Stromal cell of bone marrow (primary cell): ENCODE measurements at regions not wholly inside any gene's neighbourhood (a gene's known extent, or its start where the extent isn't known, plus 50 kb on each side); places are given as distances from the start of the nearest gene placed in this dataset.
A peak's percentile ranks its signal among the peaks of the same experiment; 100 is the strongest.

ENCODE experiments used
- DNase-seq: peaks from one replicate; pipeline ENCODE4 v3.0.0-alpha.2; 2012; ENCODE audit warnings: low read depth

- no peak for DNase-seq
These were observed 318.6 kb downstream of the PMP22 start for GRCh38 chr17:14946481-14946880.

DNA sequence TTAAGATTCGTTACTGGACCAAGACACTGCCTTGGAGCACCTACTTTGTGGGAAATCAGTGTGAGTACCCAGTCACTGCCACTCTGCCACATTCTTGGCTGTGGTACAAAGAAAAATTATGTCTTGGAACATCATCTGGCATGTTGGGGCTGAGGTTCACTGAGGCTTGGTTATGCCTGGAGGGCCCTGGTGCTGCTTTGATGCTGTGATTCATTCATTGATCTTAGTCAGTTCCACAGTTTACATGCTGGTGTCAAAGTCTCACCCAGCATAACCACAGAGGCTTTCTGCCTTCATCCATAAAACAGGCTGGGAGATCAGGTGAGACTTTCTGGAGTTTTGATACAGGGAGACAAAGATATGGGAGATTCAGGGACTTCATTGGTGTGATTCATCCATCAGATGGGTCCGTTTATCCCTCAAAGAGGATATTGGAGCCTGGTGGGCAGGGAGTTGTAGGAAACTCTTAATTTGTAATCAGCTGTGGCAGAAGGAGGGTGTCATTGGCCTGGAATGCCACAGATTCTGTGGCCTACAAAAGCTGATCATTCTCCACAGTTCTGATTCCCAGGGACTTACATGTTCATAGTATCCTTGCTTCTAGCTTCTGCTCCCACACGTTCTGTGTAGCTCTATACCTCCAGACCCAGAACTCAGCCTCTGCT lies 322.5 kb downstream of the PMP22 start:
- no peak for DNase-seq

DNA sequence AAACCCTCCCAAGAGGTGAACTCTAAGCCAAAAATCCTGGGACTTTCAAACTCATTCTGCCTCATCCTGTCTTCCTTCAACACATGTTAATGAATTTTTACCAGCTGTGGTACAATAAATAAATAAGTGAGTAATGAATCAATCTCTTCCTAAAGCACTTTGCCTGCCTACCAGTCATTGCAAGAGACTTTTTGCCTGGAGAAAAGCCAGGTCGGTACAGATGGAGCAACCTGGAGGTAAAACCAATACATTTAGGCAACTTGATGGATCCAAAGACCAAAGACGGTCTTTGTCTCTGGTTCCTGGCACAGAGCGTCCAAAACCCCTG lies 324.2 kb downstream of the PMP22 start:
- DNase-seq, result no peak

DNA sequence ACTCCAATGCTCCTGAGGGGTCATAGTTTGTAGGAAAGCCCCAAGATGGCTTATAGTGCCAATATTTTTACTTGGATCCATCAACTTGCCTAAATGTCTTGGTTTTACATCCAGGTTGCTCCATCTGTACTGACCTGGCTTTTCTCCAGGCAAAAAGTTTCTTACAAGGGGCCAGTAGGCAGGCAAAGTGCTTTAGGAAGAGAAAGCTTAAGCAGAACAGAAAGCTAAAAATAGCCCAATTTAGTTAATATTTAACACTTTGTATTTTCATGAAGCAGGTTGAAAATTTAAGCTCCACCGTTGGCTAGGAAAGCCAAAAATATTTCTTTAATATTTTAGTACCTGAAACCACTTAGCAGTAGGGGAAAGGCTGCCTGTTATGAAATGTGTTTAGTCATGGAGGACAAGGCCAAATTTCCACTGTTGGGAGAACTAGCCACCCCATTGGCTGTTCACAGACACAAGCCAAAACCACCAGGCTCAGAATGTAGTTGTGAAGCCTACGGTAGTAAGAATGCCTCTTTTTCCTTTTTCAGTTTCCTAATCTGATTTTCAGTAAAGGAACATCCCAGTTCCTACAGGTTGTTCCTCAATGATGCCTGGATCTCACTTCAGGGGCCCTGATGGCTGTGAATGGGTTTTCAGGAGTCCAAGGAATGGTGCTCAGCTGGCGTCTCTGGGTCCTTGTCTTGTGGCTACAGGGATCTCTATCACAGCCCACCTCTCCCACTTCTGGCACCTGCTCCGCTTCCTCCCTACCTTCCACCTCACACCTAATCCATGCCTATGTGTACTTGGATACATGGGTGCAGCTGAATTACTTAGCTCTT lies 324.8 kb downstream of the PMP22 start:
- peak; percentile 68 for DNase-seq

DNA sequence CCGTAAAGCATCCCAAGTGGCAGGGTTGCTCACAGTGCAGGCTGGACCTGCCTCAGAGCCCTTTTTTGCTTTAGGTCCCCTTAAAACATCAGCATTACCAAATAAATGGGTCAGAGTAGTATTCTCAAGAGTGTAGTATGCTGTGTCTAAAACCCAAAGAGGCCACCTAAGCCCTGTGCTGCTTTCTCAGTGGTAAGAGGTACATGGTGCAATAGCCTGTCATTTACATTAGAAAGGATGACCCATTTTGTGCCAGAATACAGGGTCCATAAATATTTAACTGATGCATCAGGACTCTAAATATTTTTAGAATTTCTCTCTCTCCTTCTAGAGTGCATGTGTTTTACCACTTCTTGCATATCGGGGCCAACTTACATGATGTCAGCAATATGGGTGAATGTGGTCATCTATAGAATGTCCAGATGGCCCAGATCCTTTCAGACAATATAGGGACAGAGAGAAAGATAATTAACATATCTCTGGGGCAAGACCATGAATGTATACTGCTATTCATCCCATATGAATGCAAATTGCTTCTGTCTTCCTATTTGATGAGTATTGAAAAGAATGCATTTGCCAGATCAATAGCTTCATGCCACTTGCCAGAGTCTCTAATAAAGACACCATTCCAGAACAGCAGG lies 329.2 kb downstream of the PMP22 start:
- no peak for DNase-seq

DNA sequence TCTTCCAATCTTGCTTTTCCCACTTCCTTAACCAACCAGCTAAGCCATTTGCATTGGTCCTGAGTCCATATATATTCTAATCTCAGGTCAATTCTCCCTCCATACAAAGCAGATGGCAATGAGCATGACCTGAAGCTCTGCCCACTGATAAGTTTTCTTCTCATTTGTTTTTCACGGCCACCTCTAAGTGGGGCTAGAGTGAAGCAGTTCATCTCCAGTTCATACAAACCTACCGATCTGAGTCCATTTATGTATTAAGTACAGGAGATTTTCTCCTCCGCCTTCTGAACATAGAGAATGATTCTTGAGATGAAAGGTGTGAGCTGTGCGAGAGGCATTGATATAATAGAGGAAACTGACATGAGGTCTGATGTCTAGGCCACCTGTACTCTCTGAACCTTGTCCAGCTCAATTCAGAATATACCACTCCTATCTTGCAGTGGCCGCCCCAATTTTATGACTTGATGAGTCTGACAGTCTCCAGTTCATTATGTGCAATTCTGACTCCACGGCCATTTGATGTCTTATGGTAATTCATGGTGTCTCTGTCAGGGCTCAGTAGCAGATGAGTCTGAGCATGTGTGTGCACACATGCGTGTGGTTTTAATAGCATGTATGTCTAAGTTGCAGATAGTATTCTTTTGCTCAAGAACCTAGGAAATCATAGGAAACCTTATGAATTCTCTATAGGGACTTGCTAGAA lies 329.8 kb downstream of the PMP22 start:
- no peak for DNase-seq

- DNase-seq, result no peak
These were observed 331.4 kb downstream of the PMP22 start for GRCh38 chr17:14933676-14934075.

DNA sequence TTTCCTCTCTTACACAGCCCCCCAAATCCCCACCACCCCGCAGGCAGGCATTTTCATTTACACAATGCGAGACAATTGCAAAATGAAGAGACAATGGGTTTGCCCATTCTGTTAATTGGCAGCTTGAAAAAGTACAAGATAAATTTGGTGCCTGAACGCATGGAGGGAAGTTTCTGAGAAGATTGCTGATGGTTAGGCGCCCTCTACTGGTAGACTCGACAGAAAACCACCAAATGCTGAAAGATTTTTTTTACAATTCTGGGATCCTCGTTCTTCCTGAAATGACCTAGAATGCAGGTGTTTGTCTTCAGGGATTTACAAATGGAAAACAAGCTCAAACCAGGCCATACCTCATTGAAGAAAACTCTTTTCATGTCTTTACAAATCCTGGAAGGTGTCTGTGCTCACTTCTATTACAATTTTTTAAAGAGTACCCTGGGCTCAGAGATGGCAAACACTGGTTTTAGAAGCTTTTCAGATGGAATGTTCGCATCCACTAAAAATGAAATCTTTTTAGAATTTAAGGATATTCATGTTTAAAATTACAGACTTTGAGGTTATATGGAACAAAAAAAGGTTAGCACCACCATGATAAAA lies 338.5 kb downstream of the PMP22 start:
- peak; percentile 59 for DNase-seq

DNA sequence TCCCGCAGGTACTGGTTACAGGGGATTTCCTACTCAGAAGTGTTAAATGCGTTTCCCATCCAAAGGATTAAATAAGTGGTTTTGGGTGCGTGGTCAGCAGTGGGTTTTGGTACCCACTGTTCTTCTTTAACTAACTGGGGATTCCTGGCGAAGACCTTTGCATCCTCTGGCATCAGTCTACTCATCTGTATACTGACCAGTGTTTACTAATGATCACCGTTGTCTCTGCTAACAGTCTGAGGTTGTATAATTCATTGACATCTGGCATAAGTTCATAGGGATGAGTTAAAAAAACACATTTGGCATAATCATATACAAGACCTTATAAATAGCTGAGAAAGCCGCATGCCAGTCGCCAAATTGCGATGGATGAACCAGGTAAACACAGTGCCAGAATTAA lies 339.1 kb downstream of the PMP22 start:
- no peak for DNase-seq

DNA sequence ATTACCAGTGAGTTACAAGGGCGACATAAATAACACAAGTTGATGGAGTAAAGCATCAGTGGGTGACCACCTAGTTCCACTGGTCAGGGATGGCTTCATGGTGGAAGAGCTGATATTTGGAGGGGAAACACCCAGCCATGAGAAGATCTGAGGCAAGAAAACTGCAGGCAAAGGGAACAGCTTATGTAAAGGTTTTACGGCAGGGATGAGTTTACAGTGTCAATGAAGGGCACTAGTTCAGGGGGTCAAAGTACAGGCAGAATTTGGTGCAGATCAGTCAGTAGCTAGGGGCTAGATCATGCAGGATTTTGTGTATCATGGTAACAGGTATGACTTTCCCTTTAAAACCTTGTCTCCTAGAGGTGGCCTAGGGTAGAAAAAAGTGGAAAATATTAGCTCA lies 339.6 kb downstream of the PMP22 start:
- no peak for DNase-seq

DNA sequence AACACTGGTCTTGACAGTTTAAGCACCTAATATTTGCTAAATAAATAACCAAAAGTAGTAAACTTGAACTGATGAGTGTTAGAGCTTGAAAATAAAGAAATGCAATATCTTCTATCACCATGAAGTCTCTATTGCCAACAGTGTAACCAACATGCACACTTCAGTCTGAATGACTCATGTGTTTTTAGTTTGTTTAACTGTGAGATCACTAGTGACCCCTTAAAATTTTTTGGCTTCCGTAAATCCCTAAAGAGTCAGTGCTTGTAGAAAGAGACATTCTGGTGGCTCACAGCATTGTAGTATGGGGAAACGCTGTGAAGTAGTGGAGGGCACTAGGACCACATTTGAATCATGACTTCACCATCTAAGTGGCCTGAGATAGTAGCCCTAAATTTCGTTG lies 341.1 kb downstream of the PMP22 start:
- peak; percentile 71 for DNase-seq

- no peak for DNase-seq
These were observed 342.7 kb downstream of the PMP22 start for GRCh38 chr17:14922411-14922810.

DNA sequence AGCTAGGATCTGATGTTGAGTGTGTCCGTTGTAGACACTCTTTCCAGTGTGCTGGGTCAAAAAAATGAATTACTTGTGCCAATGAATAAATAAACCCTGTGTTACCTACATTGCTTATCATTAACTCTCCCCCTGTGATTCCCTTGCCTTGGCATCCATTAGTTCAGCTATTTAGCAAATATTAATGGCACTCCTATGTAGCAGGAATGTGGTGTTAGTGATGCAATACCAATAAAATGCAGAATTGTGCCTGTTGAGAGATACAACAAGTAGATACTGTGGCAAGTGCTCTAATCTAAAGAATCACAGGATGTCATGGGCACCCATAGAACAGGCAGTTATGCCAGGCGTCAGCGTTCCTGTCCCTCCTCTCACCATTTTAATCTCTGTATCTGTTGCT lies 343.2 kb downstream of the PMP22 start:
- DNase-seq, result no peak

- DNase-seq, result no peak
These were observed 345.4 kb downstream of the PMP22 start for GRCh38 chr17:14919631-14920213.

DNA sequence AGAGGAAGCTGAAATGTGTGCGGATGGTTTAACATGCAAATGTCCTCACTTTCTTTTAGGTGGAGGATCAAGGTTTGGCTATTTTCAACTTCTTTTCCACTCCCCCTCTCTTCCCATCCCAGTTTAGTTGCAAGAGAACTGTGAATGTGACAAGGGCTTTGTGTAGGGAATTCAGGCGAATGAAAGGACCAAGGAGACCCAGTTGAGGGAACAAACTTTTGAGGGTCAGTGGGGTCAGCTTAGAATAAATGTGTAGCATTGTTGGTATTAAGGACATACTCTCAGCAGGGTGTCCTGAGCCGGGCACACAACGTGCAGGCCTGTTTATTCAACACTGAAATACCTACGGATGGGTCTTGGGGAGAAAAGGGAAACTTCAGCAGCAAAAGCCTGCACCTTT lies 346.0 kb downstream of the PMP22 start:
- no peak for DNase-seq

- no peak for DNase-seq
These were observed 346.6 kb downstream of the PMP22 start for GRCh38 chr17:14918540-14918939.

- no peak for DNase-seq
These were observed 354.2 kb downstream of the PMP22 start for GRCh38 chr17:14910916-14911315.

DNA sequence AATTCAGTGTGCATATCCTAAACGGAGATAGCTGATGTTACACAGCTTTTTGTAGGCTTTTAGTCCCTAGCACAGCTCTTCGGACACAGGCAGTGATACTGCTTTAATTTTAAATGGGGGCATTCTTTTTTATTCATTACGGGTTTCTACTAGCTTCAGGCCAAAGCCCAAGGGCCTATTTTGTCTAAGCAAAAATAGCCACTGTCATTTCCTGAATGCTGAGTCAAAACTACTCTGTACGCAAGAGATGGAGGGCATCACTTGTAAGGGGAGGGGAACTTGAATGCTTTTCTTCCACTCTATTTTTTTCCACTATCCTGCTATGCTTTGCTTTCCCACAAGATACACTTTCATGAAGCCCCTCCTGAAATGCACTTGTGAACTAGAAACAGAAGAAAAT lies 360.7 kb downstream of the PMP22 start:
- peak; percentile 67 for DNase-seq

- no peak for DNase-seq
These were observed 361.3 kb downstream of the PMP22 start for GRCh38 chr17:14903854-14904253.

- no peak for DNase-seq
These were observed 362.3 kb downstream of the PMP22 start for GRCh38 chr17:14902803-14903202.

GRCh38 chr17:14902297-14902696 lies 362.8 kb downstream of the PMP22 start:
- DNase-seq, result no peak

DNA sequence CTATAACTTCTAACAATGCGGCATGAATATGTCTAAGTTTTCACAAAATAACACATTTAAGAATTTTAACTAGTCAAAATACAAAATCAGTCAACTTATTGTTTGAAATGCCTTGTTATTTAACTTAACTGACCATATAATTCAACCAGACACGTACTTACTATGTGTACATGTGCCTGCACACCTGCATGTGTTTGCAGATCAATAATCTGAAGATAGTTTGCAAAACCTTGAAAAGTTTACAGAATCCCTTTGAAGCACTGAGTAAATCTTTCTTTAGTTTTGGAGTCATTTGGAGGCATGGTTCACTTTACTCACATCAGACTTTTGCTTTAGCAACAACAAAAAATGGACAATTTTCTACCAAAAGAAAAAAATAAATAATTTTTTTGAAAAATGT lies 363.8 kb downstream of the PMP22 start:
- no peak for DNase-seq
